T-cell (primary cell): ENCODE measurements at regions not wholly inside any gene's neighbourhood (a gene's known extent, or its start where the extent isn't known, plus 50 kb on each side); places are given as distances from the start of the nearest gene placed in this dataset.

Experiments
- ATAC-seq, 4 experiments: fragments of 200-7000 bp in 3 of 4; fragments of 150-1000 bp in 1 of 4; cut with Tn5 transposase; replicated peaks in 1 of 4; 1 replicate in 3 of 4; 2 replicates in 1 of 4; pipeline ENCODE4 v1.10.0; 2021; ENCODE audit warnings: moderate library complexity in 3 of 4, mild to moderate bottlenecking in 2 of 4, moderate number of reproducible peaks in 1 of 4
- CTCF ChIA-PET, 2 donors: fragments of 300-600 bp; sonication (Branson Sonifier 250); formaldehyde crosslinking; loops; one replicate each; lab custom pipeline; 2022; ENCODE audit warnings: antibody characterized with exemption in 2 of 2; lab: Charles Lee
- POLR2A ChIA-PET, 2 donors: fragments of 300-600 bp; sonication (Branson Sonifier 250); formaldehyde crosslinking; loops; one replicate each; lab custom pipeline; 2022; ENCODE audit warnings: antibody characterized with exemption in 2 of 2; lab: Charles Lee
- DNase-seq, 35 experiments: peaks; one replicate each; pipeline versions ENCODE4 v3.0.0 to v3.0.0-alpha.2; 2013 to 2023
- H3K27ac ChIP-seq: one replicate; pipeline ENCODE4 v1.5.1; 2013; ENCODE audit warnings: low read length
- H3K27me3 ChIP-seq, 2 experiments: replicated peaks in 1 of 2; 1 replicate in 1 of 2; 2 replicates in 1 of 2; pipeline versions ENCODE4 v1.6.1 to v1.7.0; 2013; ENCODE audit warnings: low read length in 1 of 2, mixed read lengths in 1 of 2; ENCODE audit not compliant: control insufficient read depth in 2 of 2, insufficient read depth in 2 of 2; ENCODE audit errors: extremely low read depth in 1 of 2
- H3K36me3 ChIP-seq, 2 donors: 1 replicate in 1 of 2; 2 replicates in 1 of 2; pipeline versions ENCODE4 v1.6.1 to v1.7.0; 2013; ENCODE audit warnings: low read length in 1 of 2; ENCODE audit not compliant: control insufficient read depth in 2 of 2, insufficient read depth in 1 of 2; ENCODE audit errors: extremely low read depth in 1 of 2
- H3K4me1 ChIP-seq, 2 experiments: 1 replicate in 1 of 2; 2 replicates in 1 of 2; pipeline versions ENCODE4 v1.6.1 to v1.7.0; 2013; ENCODE audit warnings: low read length in 2 of 2, mixed read lengths in 1 of 2; ENCODE audit not compliant: insufficient read depth in 2 of 2, control insufficient read depth in 1 of 2; ENCODE audit errors: extremely low read depth in 1 of 2
- H3K4me3 ChIP-seq, 2 donors: 1 replicate in 1 of 2; 2 replicates in 1 of 2; pipeline versions ENCODE4 v1.5.1 to v1.7.0; 2013; ENCODE audit warnings: mild to moderate bottlenecking in 2 of 2, low read length in 1 of 2, moderate library complexity in 1 of 2; ENCODE audit not compliant: control insufficient read depth in 1 of 2; ENCODE audit errors: extremely low read depth in 1 of 2
- H3K9me3 ChIP-seq: 2 replicates; pipeline ENCODE4 v1.7.0; 2013
- H3K27ac Mint-ChIP-seq, 2 donors: one replicate each; pipeline ENCODE4 v1.8.0; 2020 to 2021; ENCODE audit warnings: mild to moderate bottlenecking in 2 of 2, mixed read lengths in 2 of 2
- H3K27me3 Mint-ChIP-seq, 2 donors: one replicate each; pipeline ENCODE4 v1.8.0; 2021 to 2022; ENCODE audit warnings: mixed read lengths in 2 of 2
- H3K36me3 Mint-ChIP-seq: one replicate; pipeline ENCODE4 v1.8.0; 2021; ENCODE audit warnings: mixed read lengths
- H3K4me1 Mint-ChIP-seq, 3 donors: one replicate each; pipeline ENCODE4 v1.8.0; 2020 to 2022; ENCODE audit warnings: mixed read lengths in 3 of 3, mild to moderate bottlenecking in 1 of 3
- H3K4me3 Mint-ChIP-seq, 3 donors: one replicate each; pipeline ENCODE4 v1.8.0; 2020 to 2022; ENCODE audit warnings: mild to moderate bottlenecking in 3 of 3, mixed read lengths in 3 of 3, moderate library complexity in 3 of 3
- H3K9me3 Mint-ChIP-seq, 3 donors: one replicate each; pipeline ENCODE4 v1.8.0; 2020 to 2022; ENCODE audit warnings: mixed read lengths in 3 of 3
- WGBS: methylation state at CpG from one replicate; pipeline ENCODE4 v1.1.5; 2013; ENCODE audit warnings: missing lambda C conversion rate; ENCODE audit not compliant: insufficient coverage; 5-methylcytosine and 5-hydroxymethylcytosine counted together

- WGBS = no CpG with 5 or more reads among the region's 6 CpGs
- peaks cover 0 to 27% of the 10 kb centered on the region in 2 donors for H3K27me3 Mint-ChIP-seq
These were observed 137.2 kb downstream of the CAVIN4 start for GRCh38 chr9:100715100-100715380.

GRCh38 chr9:100718717-100719116 is 140.8 kb downstream of the CAVIN4 start:
- ATAC-seq (no peak), DNase-seq (no peak)
- Mint-ChIP-seq H3K27me3 (peaks cover 0 to 19% of the 10 kb centered on the region in 2 donors), H3K9me3 (peaks cover 0 to 4% (median 0%) of the 10 kb centered on the region in 3 donors), H3K4me1 (no peaks in the 10 kb centered on the region), H3K27ac (no peak overlapping the region), H3K36me3 (no peaks in the 10 kb centered on the region), H3K4me3 (no peak overlapping the region)
- ChIA-PET CTCF (no interaction called here), POLR2A (no interaction called here)
- Histone ChIP-seq H3K4me1 (no peaks in the 10 kb centered on the region), H3K27me3 (no peaks in the 10 kb centered on the region), H3K27ac (no peak overlapping the region), H3K36me3 (no peaks in the 10 kb centered on the region), H3K9me3 (no peaks in the 10 kb centered on the region), H3K4me3 (no peak overlapping the region)
- whole genome bisulfite sequencing = 80% methylated on average over 5 of the region's 5 CpGs

More at GRCh38 chr9:100715100-100715380, 137.2 kb downstream of the CAVIN4 start:
- no peak overlapping the region for H3K27ac Mint-ChIP-seq
- H3K9me3 Mint-ChIP-seq = peaks cover 10 to 14% (median 10%) of the 10 kb centered on the region in 3 donors
- ATAC-seq = no peak
- H3K4me3 Mint-ChIP-seq = no peak overlapping the region
- peaks cover 0 to 3% of the 10 kb centered on the region in 2 experiments for H3K27me3 ChIP-seq
- H3K36me3 ChIP-seq = no peaks in the 10 kb centered on the region
- H3K4me3 ChIP-seq = no peak overlapping the region
- H3K36me3 Mint-ChIP-seq = no peaks in the 10 kb centered on the region
- H3K9me3 ChIP-seq = no peaks in the 10 kb centered on the region
- ChIA-PET POLR2A (no interaction called here), CTCF (no interaction called here)
- H3K27ac ChIP-seq = no peak overlapping the region
- no peaks in the 10 kb centered on the region for H3K4me1 Mint-ChIP-seq
- H3K4me1 ChIP-seq = no peaks in the 10 kb centered on the region
- no peak for DNase-seq

- ChIA-PET POLR2A (no interaction called here), CTCF (interaction anchor here in 1 of 2 donors (0.6 kb wide), 1 partner anchor 10 kb away, joined by 3 read pairs; no protein-coding TSS in a partner anchor)
- no peak overlapping the region for H3K4me3 ChIP-seq
- DNase-seq (no peak), ATAC-seq (no peak)
- Mint-ChIP-seq H3K4me1 (no peaks in the 10 kb centered on the region), H3K4me3 (no peak overlapping the region), H3K27ac (no peak overlapping the region), H3K27me3 (peaks cover 0 to 3% of the 10 kb centered on the region in 2 donors), H3K9me3 (peaks cover 0 to 4% (median 0%) of the 10 kb centered on the region in 3 donors), H3K36me3 (no peaks in the 10 kb centered on the region)
- no peak overlapping the region for H3K27ac ChIP-seq
- no peaks in the 10 kb centered on the region for H3K36me3 ChIP-seq
- no CpG with 5 or more reads among the region's 1 CpG for WGBS
- no peaks in the 10 kb centered on the region for H3K4me1 ChIP-seq
- no peaks in the 10 kb centered on the region for H3K27me3 ChIP-seq
- no peaks in the 10 kb centered on the region for H3K9me3 ChIP-seq
These were observed 143.0 kb downstream of the CAVIN4 start for GRCh38 chr9:100720922-100721321.

- H3K27me3 Mint-ChIP-seq = no peaks in the 10 kb centered on the region
- no peak for ATAC-seq
- H3K4me3 ChIP-seq = no peak overlapping the region
- WGBS = no CpG with 5 or more reads among the region's 5 CpGs
- no peak overlapping the region for H3K4me3 Mint-ChIP-seq
- ChIA-PET POLR2A (no interaction called here), CTCF (no interaction called here)
- H3K36me3 Mint-ChIP-seq = no peaks in the 10 kb centered on the region
- no peak for DNase-seq
- no peak overlapping the region for H3K27ac ChIP-seq
- H3K27me3 ChIP-seq = no peaks in the 10 kb centered on the region
- H3K36me3 ChIP-seq = no peaks in the 10 kb centered on the region
- no peaks in the 10 kb centered on the region for H3K9me3 ChIP-seq
- H3K27ac Mint-ChIP-seq = no peak overlapping the region
- H3K4me1 Mint-ChIP-seq = no peaks in the 10 kb centered on the region
- no peaks in the 10 kb centered on the region for H3K9me3 Mint-ChIP-seq
- H3K4me1 ChIP-seq = no peaks in the 10 kb centered on the region
These were observed 147.0 kb downstream of the CAVIN4 start for GRCh38 chr9:100724886-100725285.

GRCh38 chr9:100725371-100725770 is 147.5 kb downstream of the CAVIN4 start:
- Histone ChIP-seq H3K27me3 (no peaks in the 10 kb centered on the region), H3K36me3 (no peaks in the 10 kb centered on the region), H3K4me3 (no peak overlapping the region), H3K4me1 (no peaks in the 10 kb centered on the region), H3K27ac (no peak overlapping the region), H3K9me3 (no peaks in the 10 kb centered on the region)
- no peaks in the 10 kb centered on the region for H3K9me3 Mint-ChIP-seq
- POLR2A ChIA-PET = no interaction called here
- ATAC-seq (no peak), DNase-seq (no peak)
- no peaks in the 10 kb centered on the region for H3K27me3 Mint-ChIP-seq
- no peaks in the 10 kb centered on the region for H3K4me1 Mint-ChIP-seq
- CTCF ChIA-PET = no interaction called here
- no peaks in the 10 kb centered on the region for H3K36me3 Mint-ChIP-seq
- H3K27ac Mint-ChIP-seq = no peak overlapping the region
- no CpG with 5 or more reads among the region's 3 CpGs for WGBS
- no peak overlapping the region for H3K4me3 Mint-ChIP-seq

GRCh38 chr9:100729336-100729895 is 151.5 kb downstream of the CAVIN4 start:
- Histone ChIP-seq H3K4me1 (no peaks in the 10 kb centered on the region), H3K36me3 (no peaks in the 10 kb centered on the region), H3K27ac (no peak overlapping the region), H3K27me3 (peaks cover 0 to 3% of the 10 kb centered on the region in 2 experiments), H3K4me3 (no peak overlapping the region), H3K9me3 (no peaks in the 10 kb centered on the region)
- Mint-ChIP-seq H3K4me1 (no peaks in the 10 kb centered on the region), H3K36me3 (no peaks in the 10 kb centered on the region), H3K27me3 (no peaks in the 10 kb centered on the region), H3K9me3 (peaks cover 0 to 1% (median 0%) of the 10 kb centered on the region in 3 donors), H3K27ac (no peak overlapping the region), H3K4me3 (no peak overlapping the region)
- POLR2A ChIA-PET = interaction anchor here in 1 of 2 donors (0.7 kb wide), 1 partner anchor 1196 kb away, joined by 3 read pairs; no protein-coding TSS in a partner anchor
- no peak for DNase-seq
- ATAC-seq = no peak
- CTCF ChIA-PET = no interaction called here
- WGBS = no CpG with 5 or more reads among the region's 2 CpGs
